Gastrocnemius medialis (tissue), 4 donors: ENCODE measurements at regions not wholly inside any gene's neighbourhood (a gene's known extent, or its start where the extent isn't known, plus 50 kb on each side); places are given as distances from the start of the nearest gene placed in this dataset.

Experiments used
- ATAC-seq, 2 donors: fragments of 150-250 bp; one replicate each; pipeline ENCODE4 v1.9.1; 2016
- DNase-seq, 2 donors: peaks; one replicate each; pipeline ENCODE4 v3.0.0-alpha.2; 2019
- H3K27ac ChIP-seq, 4 donors: fragments of 200-600 bp; sonication (generic); 1 replicate in 1 of 4; 2 replicates in 3 of 4; pipeline ENCODE4 v1.5.1; 2016 to 2018; ENCODE audit warnings: mild to moderate bottlenecking in 2 of 4, moderate library complexity in 1 of 4
- H3K27me3 ChIP-seq, 3 donors: fragments of 200-600 bp; sonication (generic) in 2 of 3; 1 replicate in 1 of 3; 2 replicates in 2 of 3; pipeline versions ENCODE4 v1.5.1 to v1.6.0; 2016 to 2019; ENCODE audit warnings: mild to moderate bottlenecking in 1 of 3, moderate library complexity in 1 of 3
- H3K36me3 ChIP-seq, 2 donors: fragments of 200-600 bp; sonication (generic) in 1 of 2; one replicate each; pipeline ENCODE4 v1.5.1; 2017 to 2018
- H3K4me1 ChIP-seq, 2 donors: fragments of 200-600 bp; sonication (generic) in 1 of 2; one replicate each; pipeline ENCODE4 v1.5.1; 2016 to 2017; ENCODE audit warnings: mild to moderate bottlenecking in 2 of 2
- H3K4me3 ChIP-seq, 4 donors: fragments of 200-600 bp; sonication (generic) in 3 of 4; 1 replicate in 1 of 4; 2 replicates in 3 of 4; pipeline ENCODE4 v1.5.1; 2016 to 2019; ENCODE audit warnings: mild to moderate bottlenecking in 2 of 4
- H3K9me3 ChIP-seq, 3 donors: fragments of 200-600 bp; sonication (generic) in 2 of 3; 1 replicate in 1 of 3; 2 replicates in 2 of 3; pipeline ENCODE4 v1.5.1; 2016 to 2019
- CTCF ChIP-seq, 5 experiments: fragments of 450-650 bp in 3 of 5; fragments of 200-600 bp in 2 of 5; sonication (generic) in 2 of 5; IDR thresholded peaks in 4 of 5; conservative IDR thresholded peaks in 1 of 5; 1 replicate in 4 of 5; 2 replicates in 1 of 5; pipeline ENCODE4 v1.5.1; 2016 to 2019; ENCODE audit warnings: antibody characterized with exemption in 5 of 5, mild to moderate bottlenecking in 3 of 5, moderate library complexity in 3 of 5
- POLR2A ChIP-seq, 2 donors: fragments of 450-650 bp; IDR thresholded peaks; one replicate each; pipeline ENCODE4 v1.6.1; 2017; ENCODE audit warnings: antibody characterized with exemption in 2 of 2, mild to moderate bottlenecking in 2 of 2, moderate library complexity in 2 of 2
- in situ Hi-C, 4 donors: fragments of 200-750 bp; cut with MboI; loops; one replicate each; pipeline versions ENCODE4 v1.15.0 to v1.8.0; 2017; ENCODE audit warnings: low sequenced_read_pairs in 4 of 4
- intact Hi-C: fragments of 100-400 bp; cut with DNase I; formaldehyde crosslinking; loops from one replicate; pipeline ENCODE4 v1.15.1; 2023; ENCODE audit warnings: low total_unique reads

- no peak overlapping the region for H3K27ac ChIP-seq
- TF ChIP-seq CTCF (IDR thresholded peaks at IDR 0.05 in 4 of 5, conservative IDR thresholded peaks at IDR 0.05 in 1 of 5) (no peak), POLR2A (IDR thresholded peaks at IDR 0.05) (no peak)
- in situ Hi-C loops (loop anchor here in 2 of 4 donors (25.0 kb wide), 1 partner anchor 510 kb away; no protein-coding TSS in a partner anchor), intact Hi-C loops (no loop called here)
- H3K4me1 ChIP-seq = no peaks in the 10 kb centered on the region
- no peak for DNase-seq
- no peaks in the 10 kb centered on the region for H3K9me3 ChIP-seq
- no peaks in the 10 kb centered on the region for H3K36me3 ChIP-seq
- no peak overlapping the region for H3K4me3 ChIP-seq
- H3K27me3 ChIP-seq = no peaks in the 10 kb centered on the region
- no peak for ATAC-seq
Measured at GRCh38 chr20:23222531-23223200, 127.9 kb upstream of the NXT1 start.

DNA sequence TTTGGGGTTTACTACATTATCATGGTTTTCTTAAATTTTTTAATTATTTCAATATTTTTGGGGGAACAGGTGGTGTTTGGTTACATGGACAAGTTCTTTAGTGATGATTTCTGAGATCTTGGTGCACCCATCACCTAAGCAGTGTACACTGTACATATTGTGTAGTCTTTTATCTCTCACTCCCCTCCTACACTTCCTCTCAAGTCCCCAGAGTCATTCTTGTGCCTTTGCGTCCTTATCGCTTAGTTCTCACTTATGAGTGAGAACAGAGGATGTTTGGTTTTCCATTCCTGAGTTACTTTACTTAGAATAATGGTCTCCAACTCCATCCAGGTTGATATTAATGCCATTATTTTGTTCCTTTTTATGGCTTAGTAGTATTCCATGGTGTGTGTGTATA is 130.9 kb upstream of the CD93 start:
- TF ChIP-seq CTCF (IDR thresholded peaks at IDR 0.05 in 4 of 5, conservative IDR thresholded peaks at IDR 0.05 in 1 of 5) = no peak
- no peak for TF ChIP-seq POLR2A (IDR thresholded peaks at IDR 0.05)
- DNase-seq (no peak), ATAC-seq (no peak)
- no peaks in the 10 kb centered on the region for H3K36me3 ChIP-seq
- intact Hi-C loops = no loop called here
- no peak overlapping the region for H3K27ac ChIP-seq
- in situ Hi-C loops = loop anchor here in 2 of 4 donors (25.0 kb wide), 1 partner anchor 505 kb away; no protein-coding TSS in a partner anchor
- no peak overlapping the region for H3K4me3 ChIP-seq
- H3K9me3 ChIP-seq = no peaks in the 10 kb centered on the region
- no peaks in the 10 kb centered on the region for H3K27me3 ChIP-seq
- no peaks in the 10 kb centered on the region for H3K4me1 ChIP-seq

DNA sequence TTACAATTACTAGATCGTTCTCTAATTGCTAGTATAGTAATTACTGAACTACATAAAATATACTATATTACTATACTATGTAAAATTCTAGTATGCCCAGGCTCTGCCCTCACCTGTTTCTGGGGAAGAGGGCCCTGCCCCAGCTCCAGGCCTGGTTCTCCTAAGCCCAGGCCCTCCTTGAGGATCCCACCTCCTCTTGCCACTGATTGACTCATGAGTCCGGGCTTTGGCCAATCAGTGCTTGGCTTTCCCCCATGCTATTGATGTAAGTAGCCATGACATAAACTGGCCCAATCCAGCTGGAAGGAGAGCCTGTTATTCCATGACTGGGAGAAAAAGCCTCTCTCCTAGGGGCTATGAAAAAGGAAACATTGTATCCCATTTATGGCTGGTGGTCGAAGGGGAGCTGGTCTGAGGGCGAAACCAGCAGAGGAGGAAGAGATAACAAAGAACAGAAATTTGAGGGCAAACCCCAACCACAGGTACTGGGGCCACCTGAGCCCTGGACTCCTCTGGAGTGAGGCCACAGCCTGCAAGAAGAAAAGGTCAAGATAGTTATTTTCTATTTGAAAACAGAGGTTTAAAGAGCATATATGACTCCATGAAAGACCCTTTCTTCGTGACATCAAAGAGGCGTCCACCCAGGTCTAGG is 129.3 kb upstream of the CD93 start:
- ATAC-seq = no peak
- Histone ChIP-seq H3K4me3 (no peak overlapping the region), H3K4me1 (no peaks in the 10 kb centered on the region), H3K9me3 (no peaks in the 10 kb centered on the region), H3K27me3 (no peaks in the 10 kb centered on the region), H3K36me3 (no peaks in the 10 kb centered on the region), H3K27ac (no peak overlapping the region)
- no peak for DNase-seq
- intact Hi-C loops = no loop called here
- in situ Hi-C loops = loop anchor here in 2 of 4 donors (25.0 kb wide), 1 partner anchor 503 kb away; no protein-coding TSS in a partner anchor
- TF ChIP-seq CTCF (IDR thresholded peaks at IDR 0.05 in 4 of 5, conservative IDR thresholded peaks at IDR 0.05 in 1 of 5) (no peak), POLR2A (IDR thresholded peaks at IDR 0.05) (no peak)

GRCh38 chr20:23214903-23215302 is 128.8 kb upstream of the CD93 start:
- H3K36me3 ChIP-seq = no peaks in the 10 kb centered on the region
- no peak overlapping the region for H3K4me3 ChIP-seq
- H3K9me3 ChIP-seq = no peaks in the 10 kb centered on the region
- no peak for ATAC-seq
- TF ChIP-seq POLR2A (IDR thresholded peaks at IDR 0.05) (no peak), CTCF (IDR thresholded peaks at IDR 0.05 in 4 of 5, conservative IDR thresholded peaks at IDR 0.05 in 1 of 5) (no peak)
- in situ Hi-C loops (loop anchor here in 2 of 4 donors (25.0 kb wide), 1 partner anchor 503 kb away; no protein-coding TSS in a partner anchor), intact Hi-C loops (no loop called here)
- no peak for DNase-seq
- H3K27ac ChIP-seq = no peak overlapping the region
- H3K4me1 ChIP-seq = no peaks in the 10 kb centered on the region
- H3K27me3 ChIP-seq = no peaks in the 10 kb centered on the region
